ENCODE measurements at regions not wholly inside any gene's neighbourhood (a gene's known extent, or its start where the extent isn't known, plus 50 kb on each side); places are given as distances from the start of the nearest gene placed in this dataset.
"Not testable (repeated sequence)": the region's sequence is repeated elsewhere in the genome, so short reads cannot be mapped to it uniquely, and the experiment has no call there.

- no peak for DNase-seq (ENCODE audit: low spot score)
Observed at GRCh38 chr3:26068890-26069289, 279.0 kb downstream of the OXSM start.

- no peak for DNase-seq (ENCODE audit: low spot score)
Observed at GRCh38 chr3:26070854-26071253, 281.0 kb downstream of the OXSM start.

- DNase-seq (ENCODE audit: low spot score): no peak
Observed at GRCh38 chr3:26074080-26074479, 284.2 kb downstream of the OXSM start.

DNA sequence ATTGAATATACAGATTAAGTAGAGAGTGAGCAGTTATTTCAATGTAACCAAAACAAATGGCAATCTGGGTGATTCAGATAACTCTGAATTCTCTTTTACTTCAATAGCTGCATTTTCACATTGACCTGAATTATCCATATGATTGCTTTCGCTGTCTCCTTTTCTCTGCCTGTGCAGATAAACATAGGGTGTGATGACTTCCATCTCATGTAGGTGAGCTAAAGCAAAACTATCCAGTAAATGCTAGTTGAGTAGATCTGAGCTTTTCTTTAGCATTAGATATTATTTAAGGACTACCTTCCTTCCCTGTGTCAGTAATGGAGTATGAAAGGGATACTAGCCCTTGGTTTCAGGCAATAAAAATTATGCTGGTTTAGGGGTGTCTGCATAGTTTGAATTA lies 288.6 kb downstream of the OXSM start:
- DNase-seq (ENCODE audit: low spot score): no peak

DNA sequence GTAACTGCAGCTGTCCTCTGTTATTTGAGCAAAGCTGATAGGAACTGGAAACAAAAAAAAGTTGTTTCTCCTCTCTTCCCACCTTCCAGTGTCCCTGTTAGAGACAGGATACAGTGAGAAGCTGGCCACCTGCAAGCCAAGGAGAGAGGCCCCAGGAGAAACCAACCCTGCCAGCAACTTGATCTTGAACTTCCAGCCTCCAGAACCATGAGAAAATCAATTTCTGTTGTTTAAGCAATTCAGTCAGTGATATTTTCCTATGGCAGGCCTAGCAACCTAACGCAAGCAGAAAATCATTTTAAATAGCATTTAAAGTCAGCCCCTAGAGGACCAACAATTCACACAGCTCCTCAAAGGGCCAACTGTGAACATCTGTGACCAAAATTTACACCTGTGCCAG lies 291.3 kb downstream of the OXSM start:
- no peak for DNase-seq (ENCODE audit: low spot score)

GRCh38 chr3:26081806-26082205 lies 291.9 kb downstream of the OXSM start:
- DNase-seq (ENCODE audit: low spot score): no peak

DNA sequence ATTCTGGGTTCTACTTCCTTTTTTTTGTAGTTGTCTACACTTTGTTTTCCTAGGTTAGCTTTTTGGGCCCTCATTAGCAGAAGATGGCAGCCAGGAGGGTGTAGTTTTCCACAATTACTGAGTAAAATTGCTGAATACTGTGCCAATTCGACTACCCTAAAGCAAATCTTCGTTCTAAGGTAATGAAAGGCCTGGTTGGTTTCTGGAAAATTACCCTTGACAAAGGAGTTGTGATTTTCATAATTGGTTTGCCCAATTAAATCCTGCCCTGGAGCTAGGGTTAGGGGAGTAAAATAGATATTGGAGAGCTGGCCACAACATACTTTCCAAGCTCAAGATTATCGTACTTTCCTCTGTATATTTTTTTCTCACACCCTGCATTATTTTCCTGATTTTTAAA lies 293.0 kb downstream of the OXSM start:
- DNase-seq (ENCODE audit: low spot score): no peak

DNA sequence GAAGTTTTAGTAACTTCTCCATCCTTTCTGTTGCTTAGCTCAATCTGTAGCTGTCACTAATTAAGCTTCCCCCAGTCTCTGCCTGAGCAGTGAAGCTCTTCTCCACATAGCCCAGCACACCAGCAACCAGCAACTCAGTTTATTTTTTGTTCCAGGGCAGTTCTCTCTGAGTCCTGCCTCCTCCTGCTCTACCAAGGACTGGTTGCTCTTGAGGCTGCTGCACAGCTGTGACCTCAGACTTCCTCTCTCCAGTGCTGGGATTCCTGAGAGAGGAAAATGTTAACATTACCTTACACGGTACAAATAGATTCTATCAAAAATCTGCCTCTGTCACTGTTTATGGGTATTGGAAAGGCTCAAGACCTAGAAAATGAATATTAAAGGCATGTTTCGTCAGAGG lies 294.7 kb downstream of the OXSM start:
- DNase-seq (ENCODE audit: low spot score): no peak

DNA sequence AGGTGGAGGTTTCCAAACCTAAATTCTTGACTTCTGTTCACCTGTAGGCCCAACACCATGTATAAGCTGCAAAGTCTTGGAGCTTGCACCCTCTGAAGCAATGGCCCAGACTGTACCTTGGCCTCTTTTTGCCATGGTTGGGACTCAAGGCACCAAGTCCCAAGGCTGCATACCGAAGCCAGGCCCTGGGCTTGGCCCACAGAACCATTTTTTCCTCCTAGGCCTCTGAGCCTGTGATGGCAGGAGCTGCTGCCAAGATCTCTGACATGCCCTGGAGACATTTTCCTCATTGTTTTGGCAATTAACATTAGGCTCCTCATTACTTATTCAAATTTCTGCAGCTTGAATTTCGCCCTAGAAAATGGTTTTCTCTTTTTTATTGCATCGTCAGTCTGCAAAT lies 297.9 kb downstream of the OXSM start:
- no peak for DNase-seq (ENCODE audit: low spot score)

DNA sequence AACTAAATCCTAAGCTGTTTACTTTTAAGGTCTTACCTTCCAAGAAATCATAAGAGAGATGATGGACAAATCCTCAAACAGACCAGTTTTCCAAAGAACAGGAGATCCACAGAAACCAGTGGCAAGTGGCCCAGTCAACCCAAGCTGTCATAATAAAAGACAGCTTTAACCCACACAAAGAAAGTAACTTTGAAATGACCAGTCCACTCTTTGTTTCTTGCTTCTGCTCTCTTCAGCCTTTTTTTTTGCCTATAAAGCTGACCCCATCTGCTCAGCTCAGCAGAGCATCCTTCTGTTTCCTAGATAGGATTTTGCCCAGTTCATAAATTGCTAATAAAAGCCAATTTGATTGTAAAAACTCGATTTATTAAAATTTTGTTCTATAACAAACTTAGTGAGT lies 299.4 kb downstream of the OXSM start:
- DNase-seq (ENCODE audit: low spot score): no peak

- DNase-seq (ENCODE audit: low spot score): no peak
Observed at GRCh38 chr3:26090589-26090988, 300.7 kb downstream of the OXSM start.

GRCh38 chr3:26091096-26091495 lies 301.2 kb downstream of the OXSM start:
- DNase-seq (ENCODE audit: low spot score): no peak

- no peak for DNase-seq (ENCODE audit: low spot score)
Observed at GRCh38 chr3:26091626-26092025, 301.7 kb downstream of the OXSM start.

DNA sequence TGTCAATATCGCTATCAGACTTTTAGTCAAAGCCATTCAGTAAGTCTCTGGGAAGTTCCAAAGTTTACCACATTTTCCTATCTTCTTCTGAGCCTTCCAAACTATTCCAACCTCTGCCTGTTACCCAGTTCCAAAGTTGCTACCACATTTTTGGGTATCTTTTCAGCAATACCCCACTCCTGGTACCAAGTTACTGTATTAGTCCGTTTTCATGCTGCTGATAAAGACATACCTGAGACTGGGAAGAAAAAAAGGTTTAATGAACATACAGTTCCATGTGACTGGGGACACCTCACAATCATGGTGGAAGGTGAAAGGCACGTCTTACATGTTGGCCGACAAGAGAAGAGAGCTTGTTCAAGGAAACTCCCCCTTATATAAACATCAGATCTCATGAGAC lies 307.2 kb downstream of the OXSM start:
- DNase-seq (ENCODE audit: low spot score): not testable (repeated sequence)

DNA sequence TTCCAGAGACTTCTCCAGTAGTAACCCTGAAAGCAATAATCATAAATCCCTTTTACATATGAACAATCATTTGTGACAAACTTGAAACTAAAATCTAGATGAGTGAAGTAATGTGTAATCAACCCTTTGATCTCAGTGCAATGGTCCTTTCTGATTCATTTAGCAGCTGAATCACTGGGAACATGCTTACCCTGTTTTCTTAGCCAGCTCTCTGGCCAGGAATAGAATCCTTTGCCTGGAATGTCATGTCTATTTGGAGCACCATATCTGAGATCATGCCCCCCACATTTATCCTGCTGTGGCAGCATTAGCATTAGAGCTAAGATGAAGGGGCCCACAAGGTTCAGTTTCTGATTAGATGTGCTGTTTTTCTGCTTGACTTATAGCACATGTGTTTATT lies 309.8 kb downstream of the OXSM start:
- DNase-seq (ENCODE audit: low spot score): no peak

DNA sequence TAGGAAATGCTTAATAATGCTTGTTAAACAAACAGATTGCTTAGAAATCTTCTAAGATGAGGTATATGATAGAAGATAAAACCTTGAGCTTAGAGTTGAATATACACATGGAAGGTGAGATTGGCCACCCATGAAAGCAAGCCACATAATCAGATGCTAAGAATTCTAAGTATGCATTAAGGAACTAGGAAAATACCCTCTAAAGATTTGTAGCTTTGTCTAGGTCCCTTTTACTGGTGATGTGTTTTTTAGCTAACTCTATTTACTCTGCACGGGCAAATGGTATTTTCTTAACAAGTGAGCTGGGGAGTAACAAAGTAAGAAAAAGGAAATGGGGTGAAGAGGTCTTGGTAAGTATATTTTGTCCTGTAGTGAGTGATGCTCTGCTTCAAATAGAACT lies 310.3 kb downstream of the OXSM start:
- DNase-seq (ENCODE audit: low spot score): no peak

- DNase-seq (ENCODE audit: low spot score): no peak
Observed at GRCh38 chr3:26102376-26102775, 312.5 kb downstream of the OXSM start.

GRCh38 chr3:26104851-26105251 lies 315.0 kb downstream of the OXSM start:
- no peak for DNase-seq (ENCODE audit: low spot score)

DNA sequence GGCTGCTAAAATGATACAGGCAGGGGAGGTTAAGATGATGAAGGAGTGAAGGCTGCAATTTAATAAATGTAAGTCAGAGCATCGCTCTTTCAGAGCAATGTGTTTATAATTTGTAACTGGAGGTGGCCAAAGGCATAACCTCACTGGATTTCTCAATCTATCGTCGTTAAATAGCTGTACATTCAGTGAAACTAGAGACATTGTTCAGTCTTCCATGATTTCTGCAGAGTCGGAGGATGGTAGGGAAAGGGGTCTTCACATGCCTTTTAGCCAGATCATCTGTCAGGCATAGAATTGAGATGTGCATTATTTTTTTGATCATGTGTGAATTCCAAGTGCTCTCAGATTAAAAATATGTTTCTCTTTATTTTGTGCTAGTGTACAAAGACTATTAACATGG lies 315.4 kb downstream of the OXSM start:
- DNase-seq (ENCODE audit: low spot score): no peak

DNA sequence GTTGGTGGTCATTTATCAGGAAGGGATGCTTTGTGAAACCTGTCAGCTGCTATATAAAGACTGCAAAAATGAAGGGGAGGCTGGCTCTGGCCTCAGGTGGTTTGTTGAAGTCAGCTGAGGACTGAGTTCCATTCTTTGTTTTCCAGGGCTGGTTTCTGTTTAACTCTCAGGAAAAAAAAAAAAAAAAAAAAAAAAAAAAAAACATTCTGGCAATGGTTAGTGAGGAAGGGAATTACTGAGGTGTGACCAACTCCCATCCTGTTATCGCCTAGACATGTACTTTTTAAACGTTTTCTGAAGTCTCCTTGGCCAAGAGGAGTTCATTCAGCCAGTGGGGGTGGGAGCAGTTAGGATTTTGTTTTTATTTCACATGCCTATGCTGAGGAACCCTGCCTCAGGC lies 316.3 kb downstream of the OXSM start:
- no peak for DNase-seq (ENCODE audit: low spot score)

GRCh38 chr3:26108846-26109489 lies 319.1 kb downstream of the OXSM start:
- DNase-seq (ENCODE audit: low spot score): no peak

GRCh38 chr3:26114851-26115250 lies 325.0 kb downstream of the OXSM start:
- DNase-seq (ENCODE audit: low spot score): no peak

GRCh38 chr3:26118165-26118564 lies 328.3 kb downstream of the OXSM start:
- no peak for DNase-seq (ENCODE audit: low spot score)

DNA sequence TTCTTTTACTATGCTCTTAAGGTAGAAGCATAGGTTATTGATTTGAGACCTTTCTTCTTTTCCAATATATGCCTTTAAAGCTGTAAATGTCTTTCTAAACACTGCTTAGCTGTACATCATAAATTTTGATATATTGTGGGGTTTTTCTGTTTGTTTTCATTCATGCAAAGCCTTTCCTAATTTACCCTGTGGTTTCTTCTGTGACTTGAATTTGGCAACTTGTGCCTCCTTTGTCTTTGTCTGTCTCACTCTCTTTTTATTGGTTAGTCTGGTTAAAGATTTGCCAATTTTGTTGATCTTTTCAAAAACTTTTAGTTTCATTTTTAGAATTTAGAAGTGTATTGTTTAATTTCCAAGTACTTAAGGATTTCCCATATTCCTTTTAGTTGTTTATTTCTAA lies 343.1 kb downstream of the OXSM start:
- DNase-seq (ENCODE audit: low spot score): no peak

- no peak for DNase-seq (ENCODE audit: low spot score)
Observed at GRCh38 chr3:26141296-26141695, 351.4 kb downstream of the OXSM start.
